Gastrocnemius medialis (tissue), 4 donors: ENCODE measurements at regions not wholly inside any gene's neighbourhood (a gene's known extent, or its start where the extent isn't known, plus 50 kb on each side); places are given as distances from the start of the nearest gene placed in this dataset.

Experiments used
- POLR2A ChIP-seq, 2 donors: fragments of 450-650 bp; IDR thresholded peaks; one replicate each; pipeline ENCODE4 v1.6.1; 2017; ENCODE audit warnings: antibody characterized with exemption in 2 of 2, mild to moderate bottlenecking in 2 of 2, moderate library complexity in 2 of 2
- TF ChIP-seq, protein P1 (sequence below), 5 experiments: fragments of 450-650 bp in 3 of 5; fragments of 200-600 bp in 2 of 5; sonication (generic) in 2 of 5; IDR thresholded peaks in 4 of 5; conservative IDR thresholded peaks in 1 of 5; 1 replicate in 4 of 5; 2 replicates in 1 of 5; pipeline ENCODE4 v1.5.1; 2016 to 2019; ENCODE audit warnings: antibody characterized with exemption in 5 of 5, mild to moderate bottlenecking in 3 of 5, moderate library complexity in 3 of 5

DNA sequence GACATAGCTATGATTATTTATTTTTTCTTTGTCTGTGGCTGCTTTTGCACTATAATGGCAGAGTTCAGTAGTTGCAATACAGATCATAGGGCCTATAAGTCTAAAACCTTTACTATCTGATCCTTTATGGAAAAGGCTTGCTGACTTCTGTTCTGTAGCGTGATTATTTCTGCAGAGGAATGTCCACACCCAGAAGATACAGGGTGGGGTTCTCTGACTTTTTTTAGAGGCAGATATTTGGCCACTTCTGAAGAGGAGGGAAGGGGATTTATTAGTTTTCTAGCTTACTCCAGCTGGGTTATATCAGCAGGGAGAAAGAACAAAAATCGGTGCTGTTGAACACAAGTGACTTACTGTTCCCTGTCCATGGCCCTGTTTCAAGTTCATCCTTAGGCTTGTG lies 97.6 kb downstream of the RPE65 start:
- TF ChIP-seq, protein P1, sequence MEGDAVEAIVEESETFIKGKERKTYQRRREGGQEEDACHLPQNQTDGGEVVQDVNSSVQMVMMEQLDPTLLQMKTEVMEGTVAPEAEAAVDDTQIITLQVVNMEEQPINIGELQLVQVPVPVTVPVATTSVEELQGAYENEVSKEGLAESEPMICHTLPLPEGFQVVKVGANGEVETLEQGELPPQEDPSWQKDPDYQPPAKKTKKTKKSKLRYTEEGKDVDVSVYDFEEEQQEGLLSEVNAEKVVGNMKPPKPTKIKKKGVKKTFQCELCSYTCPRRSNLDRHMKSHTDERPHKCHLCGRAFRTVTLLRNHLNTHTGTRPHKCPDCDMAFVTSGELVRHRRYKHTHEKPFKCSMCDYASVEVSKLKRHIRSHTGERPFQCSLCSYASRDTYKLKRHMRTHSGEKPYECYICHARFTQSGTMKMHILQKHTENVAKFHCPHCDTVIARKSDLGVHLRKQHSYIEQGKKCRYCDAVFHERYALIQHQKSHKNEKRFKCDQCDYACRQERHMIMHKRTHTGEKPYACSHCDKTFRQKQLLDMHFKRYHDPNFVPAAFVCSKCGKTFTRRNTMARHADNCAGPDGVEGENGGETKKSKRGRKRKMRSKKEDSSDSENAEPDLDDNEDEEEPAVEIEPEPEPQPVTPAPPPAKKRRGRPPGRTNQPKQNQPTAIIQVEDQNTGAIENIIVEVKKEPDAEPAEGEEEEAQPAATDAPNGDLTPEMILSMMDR (IDR thresholded peaks at IDR 0.05 in 4 of 5, conservative IDR thresholded peaks at IDR 0.05 in 1 of 5): no peak
- TF ChIP-seq POLR2A (IDR thresholded peaks at IDR 0.05): no peak
